GM12878 (cell line): ENCODE measurements at regions not wholly inside any gene's neighbourhood (a gene's known extent, or its start where the extent isn't known, plus 50 kb on each side); places are given as distances from the start of the nearest gene placed in this dataset.

Source experiments
- ASH2L ChIP-seq: fragments of 300-600, 200-600 bp; sonication (generic); IDR thresholded peaks from 2 replicates; pipeline ENCODE4 v1.6.1; 2017; ENCODE audit warnings: low read depth, mild to moderate bottlenecking, borderline replicate concordance
- CHD4 ChIP-seq: fragments of 200-600 bp; sonication (generic); IDR thresholded peaks from 2 replicates; pipeline ENCODE4 v1.6.1; 2016; ENCODE audit warnings: mild to moderate bottlenecking
- CTCF ChIP-seq, 3 experiments: IDR thresholded peaks in 2 of 3; conservative IDR thresholded peaks in 1 of 3; 2 replicates each; pipeline ENCODE4 v1.5.1; 2011; ENCODE audit warnings: low read depth in 3 of 3, low read length in 3 of 3, mild to moderate bottlenecking in 3 of 3, control low read depth in 2 of 3, moderate library complexity in 2 of 3, inconsistent platforms in 1 of 3, mixed read lengths in 1 of 3; ENCODE audit not compliant: control insufficient read depth in 2 of 3, insufficient read depth in 1 of 3; ENCODE audit errors: extremely low read depth in 1 of 3
- SUZ12 ChIP-seq: fragments of 200-600 bp; sonication (generic); IDR thresholded peaks from one replicate; pipeline ENCODE4 v1.6.1; 2018; ENCODE audit warnings: antibody characterized with exemption, mild to moderate bottlenecking; ENCODE audit not compliant: unreplicated experiment
- TF ChIP-seq, protein P1 (sequence below): IDR thresholded peaks from 2 replicates; pipeline ENCODE4 v1.6.1; 2011; ENCODE audit warnings: low read depth, low read length, improper control_type of control experiment, borderline replicate concordance
- TF ChIP-seq, protein P2 (sequence below): IDR thresholded peaks from 2 replicates; pipeline ENCODE4 v1.6.1; 2011; ENCODE audit warnings: borderline replicate concordance, low read depth, mild to moderate bottlenecking, moderate library complexity, low read length; ENCODE audit not compliant: insufficient read depth, poor library complexity, severe bottlenecking

- TF ChIP-seq, protein P1, sequence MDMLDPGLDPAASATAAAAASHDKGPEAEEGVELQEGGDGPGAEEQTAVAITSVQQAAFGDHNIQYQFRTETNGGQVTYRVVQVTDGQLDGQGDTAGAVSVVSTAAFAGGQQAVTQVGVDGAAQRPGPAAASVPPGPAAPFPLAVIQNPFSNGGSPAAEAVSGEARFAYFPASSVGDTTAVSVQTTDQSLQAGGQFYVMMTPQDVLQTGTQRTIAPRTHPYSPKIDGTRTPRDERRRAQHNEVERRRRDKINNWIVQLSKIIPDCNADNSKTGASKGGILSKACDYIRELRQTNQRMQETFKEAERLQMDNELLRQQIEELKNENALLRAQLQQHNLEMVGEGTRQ: no peak
- TF ChIP-seq, protein P2, sequence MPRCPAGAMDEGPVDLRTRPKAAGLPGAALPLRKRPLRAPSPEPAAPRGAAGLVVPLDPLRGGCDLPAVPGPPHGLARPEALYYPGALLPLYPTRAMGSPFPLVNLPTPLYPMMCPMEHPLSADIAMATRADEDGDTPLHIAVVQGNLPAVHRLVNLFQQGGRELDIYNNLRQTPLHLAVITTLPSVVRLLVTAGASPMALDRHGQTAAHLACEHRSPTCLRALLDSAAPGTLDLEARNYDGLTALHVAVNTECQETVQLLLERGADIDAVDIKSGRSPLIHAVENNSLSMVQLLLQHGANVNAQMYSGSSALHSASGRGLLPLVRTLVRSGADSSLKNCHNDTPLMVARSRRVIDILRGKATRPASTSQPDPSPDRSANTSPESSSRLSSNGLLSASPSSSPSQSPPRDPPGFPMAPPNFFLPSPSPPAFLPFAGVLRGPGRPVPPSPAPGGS: no peak
- TF ChIP-seq CTCF (IDR thresholded peaks at IDR 0.05 in 2 of 3, conservative IDR thresholded peaks at IDR 0.05 in 1 of 3; ENCODE audit: control insufficient read depth in 2 of 3, extremely low read depth in 1 of 3, insufficient read depth in 1 of 3, low read depth in 3 of 3, low read length in 3 of 3) (no peak), ASH2L (no peak), SUZ12 (no peak), CHD4 (no peak)
These were observed 224.9 kb downstream of the IBTK start for GRCh38 chr6:82022614-82023129.
